ENCODE measurements at regions not wholly inside any gene's neighbourhood (a gene's known extent, or its start where the extent isn't known, plus 50 kb on each side); places are given as distances from the start of the nearest gene placed in this dataset.

- no peak for TF ChIP-seq POLR2A (IDR thresholded peaks at IDR 0.05)
- no peak for TF ChIP-seq CTCF (IDR thresholded peaks at IDR 0.05)
Measured at GRCh38 chr5:90017239-90017638, 392.3 kb downstream of the CETN3 start.
